NCI-H146 treated with DMSO at 0.1 percent for 48 hours (cell line): ENCODE measurements at regions not wholly inside any gene's neighbourhood (a gene's known extent, or its start where the extent isn't known, plus 50 kb on each side); places are given as distances from the start of the nearest gene placed in this dataset.
"Not testable (repeated sequence)": the region's sequence is repeated elsewhere in the genome, so short reads cannot be mapped to it uniquely, and the experiment has no call there.

ENCODE experiments used
- DNase-seq: peaks from one replicate; lab custom pipeline; 2025; ENCODE audit not compliant: unreplicated experiment; lab: John Stamatoyannopoulos, UW

DNA sequence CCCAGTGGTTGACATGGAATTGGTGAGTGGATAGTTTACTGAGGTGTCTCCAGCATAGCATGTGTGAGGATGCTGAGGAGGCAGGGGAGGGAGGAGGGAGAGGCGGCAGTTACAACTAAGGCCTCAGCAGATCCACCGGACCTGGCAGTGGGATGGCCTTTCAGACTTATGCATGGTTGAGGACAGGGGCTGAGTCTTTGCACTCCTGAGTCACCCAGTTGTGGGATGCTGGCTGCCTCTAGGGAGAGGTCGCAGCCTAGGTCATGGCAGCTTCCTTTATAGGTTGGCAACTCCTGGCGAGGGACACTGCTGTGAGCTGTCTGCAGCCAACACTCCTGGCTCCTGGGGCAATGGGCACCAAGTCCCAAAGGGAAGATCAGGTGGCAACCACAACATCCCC, 380.3 kb downstream of the PREX1 start:
- DNase-seq: no peak

- no peak for DNase-seq
Measured at GRCh38 chr20:48445827-48446226, 382.0 kb downstream of the PREX1 start.

DNA sequence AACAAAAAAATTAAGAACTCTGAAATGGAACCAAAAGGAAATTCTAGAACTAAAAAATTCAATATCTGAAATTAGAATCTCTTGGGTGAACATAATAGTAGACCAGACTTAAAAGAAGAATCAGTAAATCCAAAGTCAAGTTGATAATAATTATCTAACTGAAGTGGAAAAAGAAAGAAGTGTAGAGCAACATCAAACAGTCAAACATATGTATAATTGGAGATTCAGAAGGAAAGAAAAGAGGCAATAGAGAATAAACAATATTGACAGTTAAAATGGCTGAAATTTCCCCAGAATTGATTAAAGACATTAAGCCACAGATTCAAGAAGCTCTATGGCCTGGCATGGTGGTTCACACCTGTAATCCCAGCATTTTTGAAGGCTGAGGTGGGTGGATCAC, 383.6 kb downstream of the PREX1 start:
- DNase-seq: no peak

GRCh38 chr20:48440916-48441315, 386.9 kb downstream of the PREX1 start:
- no peak for DNase-seq

DNA sequence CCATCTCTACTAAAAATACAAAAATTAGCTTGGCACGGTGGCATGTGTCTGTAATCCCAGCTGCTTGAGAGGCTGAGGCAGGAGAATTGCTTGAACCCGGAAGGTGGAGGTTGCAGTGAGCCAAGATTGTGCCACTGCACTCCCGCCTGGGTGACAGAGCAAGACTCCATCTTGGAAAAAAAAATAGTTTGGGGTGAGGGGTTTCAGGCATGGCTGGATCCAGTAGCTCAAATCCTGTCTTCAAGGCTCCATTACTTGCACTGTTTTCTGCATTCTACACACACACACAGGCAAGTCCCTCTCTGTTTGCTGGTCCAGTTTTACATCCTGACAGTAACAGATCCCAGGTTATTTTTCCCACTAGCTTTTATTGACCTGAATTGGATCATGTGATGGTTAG, 387.5 kb downstream of the PREX1 start:
- not testable (repeated sequence) for DNase-seq

GRCh38 chr20:48437146-48437545, 390.7 kb downstream of the PREX1 start:
- no peak for DNase-seq

- DNase-seq: not testable (repeated sequence)
Measured at GRCh38 chr20:48436609-48437008, 391.2 kb downstream of the PREX1 start.

DNA sequence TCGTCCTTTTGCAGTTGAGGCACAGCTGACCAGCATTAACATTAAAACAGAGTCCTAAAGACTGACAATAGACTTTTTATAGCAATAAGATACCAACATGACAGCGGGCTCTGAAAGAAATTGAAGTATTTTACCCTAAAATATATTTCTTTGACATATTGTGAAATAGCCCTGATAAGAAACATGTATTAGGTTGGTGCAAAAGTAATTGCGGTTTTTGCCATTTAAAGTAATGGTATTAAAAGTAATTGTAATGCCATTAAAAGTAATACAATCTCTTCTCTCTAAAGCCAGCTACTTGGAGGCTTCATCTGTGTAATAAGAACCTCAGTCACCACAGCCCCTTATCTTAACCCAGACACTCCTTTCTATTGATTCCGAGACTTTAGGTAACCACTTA, 394.6 kb downstream of the PREX1 start:
- DNase-seq: no peak

DNA sequence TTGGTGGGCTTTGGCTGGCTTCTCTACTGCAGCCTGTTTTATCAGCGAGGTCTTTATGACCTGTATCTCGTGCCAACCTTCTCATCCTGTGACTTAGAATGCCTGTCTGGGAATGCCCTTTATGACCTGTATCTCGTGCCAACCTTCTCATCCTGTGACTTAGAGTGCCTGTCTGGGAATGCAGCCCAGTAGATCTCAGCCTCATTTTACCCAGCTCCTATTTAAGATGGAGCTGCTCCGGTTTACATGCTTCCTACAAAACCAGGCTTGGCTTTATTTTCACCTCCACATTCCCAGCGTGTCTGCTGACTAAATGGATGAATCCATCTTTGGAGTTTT, 395.3 kb downstream of the PREX1 start:
- DNase-seq: no peak

DNA sequence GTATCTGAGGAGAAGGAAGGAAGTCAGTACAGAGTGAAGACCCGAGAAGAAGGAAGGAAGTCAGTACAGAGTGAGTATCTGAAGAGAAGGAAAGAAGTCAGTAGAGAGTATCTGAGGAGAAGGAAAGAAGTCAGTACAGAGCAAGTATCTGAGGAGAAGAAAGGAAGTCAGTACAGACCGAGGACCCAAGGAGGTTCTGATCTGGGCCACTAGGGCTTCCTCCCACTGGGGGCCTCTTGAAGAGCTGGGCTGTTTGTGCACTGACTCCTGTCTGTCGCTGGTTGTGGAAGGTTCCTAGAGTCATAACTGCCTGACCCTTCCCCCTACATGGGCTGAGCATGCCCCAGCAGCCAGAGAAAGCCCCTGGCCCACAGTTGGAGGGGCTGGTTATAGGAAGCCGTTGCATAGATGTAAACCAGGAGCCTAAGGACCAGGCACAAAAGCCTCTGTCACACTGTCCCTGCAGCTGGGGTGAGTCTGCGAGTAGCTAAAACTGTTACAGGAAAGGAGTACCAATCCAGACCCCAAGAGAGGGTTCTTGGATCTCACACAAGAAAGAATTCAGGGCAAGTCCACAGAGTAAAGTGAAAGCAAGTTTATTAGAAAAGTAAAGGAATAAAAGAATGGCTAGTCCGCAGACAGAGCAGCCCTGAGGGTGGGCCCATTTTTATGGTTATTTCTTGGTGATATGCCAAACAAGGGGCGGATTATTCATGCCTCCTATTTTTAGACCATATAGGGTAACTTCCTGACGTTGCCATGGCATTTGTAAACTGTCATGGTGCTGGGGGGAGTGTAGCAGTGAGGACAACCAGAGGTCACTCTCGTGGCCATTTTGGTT, 395.9 kb downstream of the PREX1 start:
- DNase-seq: no peak

GRCh38 chr20:48426630-48427029, 401.2 kb downstream of the PREX1 start:
- no peak for DNase-seq

DNA sequence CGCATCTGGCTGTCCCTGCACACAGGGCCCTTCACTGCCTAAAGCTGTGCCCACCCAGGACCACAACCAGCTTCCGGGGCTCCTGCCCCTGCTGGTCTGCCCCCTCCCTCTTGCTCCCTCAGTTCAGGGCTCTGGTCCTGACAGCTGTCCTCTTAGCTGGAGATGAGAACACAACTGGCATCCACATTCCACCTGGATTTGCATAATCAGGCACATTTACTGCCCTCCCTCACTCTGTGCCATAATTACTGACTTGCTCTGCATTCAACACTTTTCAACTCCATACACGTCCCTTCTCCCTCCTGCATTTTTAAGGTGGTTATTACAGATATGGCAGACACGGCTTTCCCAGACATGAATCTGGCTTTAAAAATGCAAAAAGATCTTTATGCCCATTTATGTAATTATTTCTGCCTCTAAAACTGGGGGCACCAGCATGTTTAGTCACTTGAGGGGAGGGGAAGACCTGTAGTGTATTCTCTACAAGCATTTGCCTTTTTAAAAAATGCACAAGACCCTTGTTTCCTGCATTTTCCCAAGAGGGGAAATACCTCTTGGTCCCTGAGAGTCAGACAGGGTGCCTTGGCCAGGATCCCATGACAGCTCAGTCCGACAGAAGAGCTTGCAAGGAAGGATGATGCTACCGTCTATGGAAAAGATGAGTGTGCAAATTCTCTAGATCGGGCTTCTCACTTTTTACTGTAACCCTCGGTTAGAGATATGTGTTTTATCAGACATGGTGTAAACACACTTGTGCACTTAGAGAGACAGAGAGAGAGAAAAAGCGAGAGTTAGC, 401.8 kb downstream of the PREX1 start:
- DNase-seq: no peak

DNA sequence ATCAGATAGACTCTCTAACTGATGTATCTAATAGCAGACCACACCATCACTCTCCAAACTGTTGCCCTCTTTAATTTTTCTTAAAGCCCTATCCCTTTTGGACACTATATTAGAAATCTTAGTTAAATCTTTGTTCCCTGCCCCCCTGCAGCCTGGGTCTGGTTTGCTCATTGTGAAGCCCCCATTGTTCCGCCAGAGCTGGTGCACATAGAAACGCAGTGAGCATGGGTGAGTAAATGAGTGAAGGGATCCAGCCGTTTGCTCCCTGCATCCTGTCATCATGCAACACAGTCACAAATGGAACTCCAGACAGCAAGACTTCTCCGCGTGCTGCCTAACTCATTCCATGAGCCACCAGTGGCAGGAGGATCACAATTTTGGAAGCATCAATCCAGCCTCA, 402.5 kb downstream of the PREX1 start:
- no peak for DNase-seq

- DNase-seq: no peak
Measured at GRCh38 chr20:48422242-48422960, 405.4 kb downstream of the PREX1 start.

DNA sequence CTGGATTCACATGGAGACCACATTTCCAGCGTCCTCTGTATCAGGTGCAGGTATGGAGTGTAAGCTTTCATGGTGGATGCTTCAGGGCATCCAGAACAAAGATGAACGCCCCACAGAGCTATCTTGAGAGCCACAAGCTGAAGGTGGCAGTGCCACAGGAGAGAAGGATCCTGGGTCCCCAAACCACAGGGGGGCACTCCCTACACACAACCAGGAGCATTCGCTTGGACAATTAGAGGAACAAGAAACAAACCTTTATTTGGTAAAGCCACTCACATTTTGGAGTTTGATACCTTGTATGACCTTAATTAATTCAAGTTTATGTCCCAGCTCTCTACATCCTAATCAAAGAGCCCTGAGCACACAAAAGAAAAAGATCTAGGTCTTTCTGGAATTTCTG, 406.3 kb downstream of the PREX1 start:
- no peak for DNase-seq

DNA sequence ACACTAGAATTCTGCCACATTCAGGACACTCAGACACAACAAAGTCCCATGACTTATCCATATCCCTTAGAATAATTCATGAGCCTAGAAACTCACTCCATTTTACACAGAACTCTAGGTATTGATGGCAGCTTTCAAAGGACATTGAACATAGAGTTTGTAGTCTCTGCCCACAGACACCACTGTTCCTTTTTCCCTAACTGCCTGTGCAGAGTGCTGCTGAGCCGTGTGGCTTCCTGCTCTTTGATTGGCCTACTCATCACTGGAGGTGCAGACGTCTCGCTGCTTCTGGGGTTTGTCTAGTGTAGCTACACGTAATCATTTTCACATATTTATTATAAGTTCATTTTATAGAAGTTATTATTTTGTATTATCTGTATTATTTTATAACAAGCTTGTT, 407.6 kb downstream of the PREX1 start:
- no peak for DNase-seq

DNA sequence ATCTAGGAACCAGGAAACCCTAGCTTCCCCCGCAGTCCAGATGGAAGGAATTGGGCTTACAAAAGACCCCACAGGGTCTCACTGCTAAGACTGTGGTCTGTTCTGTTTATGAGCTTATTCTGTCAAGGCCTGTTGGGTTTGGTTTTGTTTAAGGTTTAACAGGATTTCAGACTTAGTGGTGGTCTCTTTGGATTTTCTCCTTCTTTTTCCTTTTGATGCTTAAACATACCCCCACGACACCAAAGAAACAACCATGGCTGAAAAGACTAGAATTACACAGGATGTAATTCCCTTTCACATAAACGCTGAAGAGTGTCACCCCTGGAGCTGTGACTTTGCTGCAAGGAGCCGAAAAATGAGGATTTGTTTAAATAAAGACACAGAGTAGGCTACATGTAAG, 408.6 kb downstream of the PREX1 start:
- DNase-seq: no peak

DNA sequence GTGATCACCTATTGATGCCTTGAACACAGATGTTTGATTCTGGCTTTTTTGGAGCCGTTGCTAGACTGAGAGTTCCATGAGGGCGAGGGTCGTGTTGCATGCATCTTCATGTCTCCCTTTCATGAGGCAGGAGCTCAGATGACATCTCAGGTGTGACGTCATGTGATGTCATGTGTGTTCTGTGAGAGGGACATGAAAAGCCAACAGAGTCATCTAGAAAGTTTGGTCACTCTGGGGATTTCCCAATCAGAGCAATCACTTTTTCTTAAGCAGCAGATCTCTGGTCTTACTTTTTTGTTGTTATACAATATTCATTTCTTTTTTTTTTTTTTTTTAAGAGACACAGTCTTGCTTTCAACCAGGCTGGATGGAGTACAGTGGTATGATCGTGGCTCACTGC, 411.8 kb downstream of the PREX1 start:
- no peak for DNase-seq

DNA sequence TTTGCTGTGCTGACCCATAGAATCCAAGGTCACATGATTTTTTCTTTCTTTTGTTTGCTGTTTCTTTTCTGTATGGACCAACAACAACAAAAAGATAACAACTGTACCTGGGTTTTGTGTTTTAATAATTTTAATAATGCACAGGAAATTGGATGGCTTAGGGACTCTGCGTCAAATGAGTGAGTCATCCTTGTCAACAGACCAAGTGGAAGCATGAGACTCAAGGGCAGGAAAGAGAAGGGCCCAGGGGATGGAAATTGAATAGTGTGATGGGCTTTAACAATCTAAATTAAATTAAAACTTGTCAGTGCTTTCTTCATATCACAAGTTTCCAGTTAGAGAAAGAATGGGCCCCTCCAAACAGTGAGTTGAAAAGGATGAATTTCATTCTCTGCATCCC, 413.0 kb downstream of the PREX1 start:
- DNase-seq: no peak

DNA sequence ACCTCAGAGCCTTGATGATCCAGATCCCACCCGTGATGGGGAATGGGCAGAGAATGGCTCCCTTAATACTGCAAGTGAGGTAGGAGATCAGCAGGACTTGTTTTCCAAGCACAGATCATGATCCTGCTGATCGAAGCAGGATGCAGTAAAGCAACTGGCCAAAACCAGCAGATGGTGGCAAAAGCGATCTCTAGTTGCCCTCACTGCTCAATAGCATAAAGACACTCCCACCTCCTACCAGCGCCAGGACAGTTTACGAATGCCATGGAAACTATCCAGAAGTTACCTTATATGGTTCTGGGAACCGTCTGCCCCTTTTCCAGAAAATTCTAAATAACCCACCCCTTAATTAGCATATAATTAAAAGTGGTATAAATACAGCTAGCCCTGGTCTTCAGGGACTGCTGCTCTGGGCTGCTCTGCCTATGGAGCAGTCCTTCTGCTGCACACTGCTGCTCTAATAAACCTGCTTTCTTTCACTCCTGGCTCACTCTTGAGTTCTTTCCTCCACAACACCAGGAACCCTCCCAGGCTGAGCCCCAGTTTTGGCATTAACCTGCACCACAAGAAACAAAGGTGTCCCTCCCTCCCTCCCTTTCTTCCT, 415.8 kb downstream of the PREX1 start:
- DNase-seq: no peak

DNA sequence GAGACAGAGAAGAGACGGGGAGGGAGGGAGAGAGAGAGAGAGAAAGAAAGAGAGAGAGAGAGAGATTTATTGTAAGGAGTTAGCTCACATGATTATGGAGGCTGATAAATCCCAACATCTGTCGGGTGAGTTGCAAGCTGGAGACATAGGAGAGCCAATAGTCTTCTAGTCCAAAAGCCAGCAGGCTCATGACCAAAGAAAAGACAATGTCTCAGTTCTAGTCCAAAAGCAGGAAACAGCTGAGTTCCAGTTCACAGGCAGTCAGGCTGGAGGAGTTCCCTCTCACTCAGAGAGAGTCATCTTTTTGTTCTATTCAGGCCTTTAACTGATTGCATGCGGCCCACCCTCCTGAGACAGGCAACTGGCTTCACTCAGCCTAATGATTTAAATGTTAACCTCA, 416.6 kb downstream of the PREX1 start:
- DNase-seq: no peak
